SU-DHL-6 (cell line): ENCODE measurements at regions not wholly inside any gene's neighbourhood (a gene's known extent, or its start where the extent isn't known, plus 50 kb on each side); places are given as distances from the start of the nearest gene placed in this dataset.

Experiments used
- H2AFZ ChIP-seq: fragments of 200-600 bp; sonication (generic); 2 replicates; pipeline ENCODE4 v1.6.1; 2014; ENCODE audit warnings: low read depth, mild to moderate bottlenecking, moderate library complexity, mixed read lengths, antibody characterized with exemption, low read length; ENCODE audit not compliant: severe bottlenecking
- H3F3A ChIP-seq: fragments of 200-600 bp; shearing (Covaris generic); 2 replicates; pipeline ENCODE4 v1.6.0; 2016; ENCODE audit warnings: antibody characterized with exemption, mild to moderate bottlenecking; ENCODE audit not compliant: insufficient read depth
- H3K27ac ChIP-seq: fragments of 200-600 bp; sonication (generic); 2 replicates; pipeline ENCODE4 v1.5.1; 2016; ENCODE audit warnings: low read depth, mild to moderate bottlenecking, low read length, moderate library complexity, mixed read lengths
- H3K27me3 ChIP-seq: fragments of 200-600 bp; sonication (generic), shearing (Covaris generic); 2 replicates; pipeline ENCODE4 v1.6.0; 2014; ENCODE audit warnings: mild to moderate bottlenecking, low read length
- H3K36me3 ChIP-seq: fragments of 200-600 bp; sonication (generic); 2 replicates; pipeline ENCODE4 v1.6.1; 2014; ENCODE audit warnings: mild to moderate bottlenecking, low read length, mixed read lengths
- H3K4me2 ChIP-seq: fragments of 300-600, 200-600 bp; shearing (Covaris generic), sonication (generic); 2 replicates; pipeline ENCODE4 v1.6.0; 2014; ENCODE audit warnings: low read length, low read depth, mild to moderate bottlenecking; ENCODE audit not compliant: poor library complexity, severe bottlenecking
- H3K4me3 ChIP-seq: fragments of 200-600 bp; sonication (generic); 2 replicates; pipeline ENCODE4 v1.5.1; 2014; ENCODE audit warnings: antibody characterized with exemption, low read length, mild to moderate bottlenecking, mixed read lengths; ENCODE audit not compliant: insufficient read depth, poor library complexity, severe bottlenecking
- H3K79me2 ChIP-seq: fragments of 200-600 bp; sonication (generic); 2 replicates; pipeline ENCODE4 v1.6.1; 2014; ENCODE audit warnings: mild to moderate bottlenecking, low read length, moderate library complexity; ENCODE audit not compliant: insufficient read depth
- H3K9ac ChIP-seq: fragments of 200-600 bp; sonication (generic); 2 replicates; pipeline ENCODE4 v1.7.0; 2014; ENCODE audit warnings: mild to moderate bottlenecking, low read length
- H3K9me2 ChIP-seq: fragments of 200-600 bp; sonication (generic); replicated peaks from 2 replicates; pipeline ENCODE4 v1.6.1; 2014; ENCODE audit warnings: low read length; ENCODE audit not compliant: insufficient read depth
- H3K9me3 ChIP-seq: fragments of 200-600 bp; sonication (generic); 2 replicates; pipeline ENCODE4 v1.6.1; 2014; ENCODE audit warnings: low read length, mixed read lengths; ENCODE audit not compliant: insufficient read depth
- H4K20me1 ChIP-seq: fragments of 200-600 bp; sonication (generic); 2 replicates; pipeline ENCODE4 v1.6.1; 2014; ENCODE audit warnings: low read depth, mild to moderate bottlenecking, antibody characterized with exemption, low read length, moderate library complexity, mixed read lengths
- CTCF ChIP-seq: fragments of 200-600 bp; sonication (generic); IDR thresholded peaks from one replicate; pipeline ENCODE4 v1.5.1; 2017; ENCODE audit warnings: antibody characterized with exemption, mild to moderate bottlenecking, low read length, moderate library complexity; ENCODE audit not compliant: insufficient read depth, poor library complexity, severe bottlenecking
- EZH2phosphoT487 ChIP-seq: fragments of 200-600 bp; sonication (generic), shearing (Covaris generic); conservative IDR thresholded peaks from 2 replicates; pipeline ENCODE4 v1.6.1; 2018; ENCODE audit warnings: mild to moderate bottlenecking, antibody characterized with exemption, low read length, moderate library complexity, mixed read lengths

GRCh38 chr4:128737098-128737513 lies 72.4 kb upstream of the JADE1 start:
- no peaks in the 10 kb centered on the region for H3K27me3 ChIP-seq
- H4K20me1 ChIP-seq: no peaks in the 10 kb centered on the region
- H3K9ac ChIP-seq: no peak overlapping the region
- no peak overlapping the region for H3K4me2 ChIP-seq
- no peaks in the 10 kb centered on the region for H3F3A ChIP-seq
- no peaks in the 10 kb centered on the region for H3K36me3 ChIP-seq
- H3K27ac ChIP-seq: no peak overlapping the region
- no peaks in the 10 kb centered on the region for H3K79me2 ChIP-seq
- H3K9me2 ChIP-seq: no peaks in the 10 kb centered on the region
- no peak for TF ChIP-seq CTCF
- no peak for TF ChIP-seq EZH2phosphoT487
- no peaks in the 10 kb centered on the region for H3K9me3 ChIP-seq
- H2AFZ ChIP-seq: no peak overlapping the region
- H3K4me3 ChIP-seq: no peak overlapping the region

GRCh38 chr4:128735714-128736113 lies 73.8 kb upstream of the JADE1 start:
- no peaks in the 10 kb centered on the region for H3F3A ChIP-seq
- H2AFZ ChIP-seq: no peak overlapping the region
- H3K27me3 ChIP-seq: no peaks in the 10 kb centered on the region
- H3K9ac ChIP-seq: no peak overlapping the region
- no peaks in the 10 kb centered on the region for H3K79me2 ChIP-seq
- no peak for TF ChIP-seq CTCF
- TF ChIP-seq EZH2phosphoT487: no peak
- H3K9me2 ChIP-seq: no peaks in the 10 kb centered on the region
- no peak overlapping the region for H3K27ac ChIP-seq
- H4K20me1 ChIP-seq: no peaks in the 10 kb centered on the region
- no peaks in the 10 kb centered on the region for H3K9me3 ChIP-seq
- no peaks in the 10 kb centered on the region for H3K36me3 ChIP-seq
- H3K4me2 ChIP-seq: no peak overlapping the region
- no peak overlapping the region for H3K4me3 ChIP-seq

- no peaks in the 10 kb centered on the region for H3K27me3 ChIP-seq
- H4K20me1 ChIP-seq: no peaks in the 10 kb centered on the region
- H3K9me3 ChIP-seq: no peaks in the 10 kb centered on the region
- no peaks in the 10 kb centered on the region for H3K36me3 ChIP-seq
- H3K4me2 ChIP-seq: no peak overlapping the region
- H3K27ac ChIP-seq: no peak overlapping the region
- H3K9ac ChIP-seq: no peak overlapping the region
- no peaks in the 10 kb centered on the region for H3F3A ChIP-seq
- no peaks in the 10 kb centered on the region for H3K9me2 ChIP-seq
- TF ChIP-seq CTCF: no peak
- no peak for TF ChIP-seq EZH2phosphoT487
- H2AFZ ChIP-seq: no peak overlapping the region
- H3K4me3 ChIP-seq: no peak overlapping the region
- no peaks in the 10 kb centered on the region for H3K79me2 ChIP-seq
Measured at GRCh38 chr4:128728190-128728589, 81.3 kb upstream of the JADE1 start.

DNA sequence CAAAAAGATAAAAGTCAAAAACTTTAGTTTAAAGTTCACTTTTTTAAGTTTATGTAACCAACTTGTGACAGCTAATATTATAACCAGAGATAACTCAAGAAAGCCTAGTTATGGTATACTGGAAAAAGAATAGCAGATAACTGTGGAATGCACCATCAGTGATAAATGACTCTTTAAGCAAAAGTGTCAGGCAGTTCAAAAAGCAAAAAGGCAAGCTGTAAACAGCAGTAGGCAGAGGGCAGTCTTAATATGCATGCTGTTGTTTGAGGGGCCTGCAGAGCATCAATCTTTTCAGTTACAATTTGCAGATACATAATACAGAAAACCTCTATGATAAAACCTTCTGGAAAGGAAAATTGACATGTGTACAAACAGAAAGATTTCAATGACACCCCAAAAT lies 81.8 kb upstream of the JADE1 start:
- Histone ChIP-seq H3K4me2 (no peak overlapping the region), H3K4me3 (no peak overlapping the region), H3K79me2 (no peaks in the 10 kb centered on the region), H2AFZ (no peak overlapping the region), H3K27ac (no peak overlapping the region), H3K9me3 (no peaks in the 10 kb centered on the region), H3K27me3 (no peaks in the 10 kb centered on the region), H3K36me3 (no peaks in the 10 kb centered on the region), H4K20me1 (no peaks in the 10 kb centered on the region), H3K9me2 (no peaks in the 10 kb centered on the region), H3K9ac (no peak overlapping the region), H3F3A (no peaks in the 10 kb centered on the region)
- TF ChIP-seq CTCF (no peak), EZH2phosphoT487 (no peak)
